Uterus (tissue), 3 donors: ENCODE measurements at regions not wholly inside any gene's neighbourhood (a gene's known extent, or its start where the extent isn't known, plus 50 kb on each side); places are given as distances from the start of the nearest gene placed in this dataset.

Experiments
- DNase-seq, 2 donors: peaks; one replicate each; pipeline ENCODE4 v3.0.0-alpha.2; 2019 to 2020
- H3K27ac ChIP-seq, 2 donors: fragments of 200-600 bp; sonication (generic); 1 replicate in 1 of 2; 2 replicates in 1 of 2; pipeline ENCODE4 v1.5.1; 2016 to 2018
- H3K27me3 ChIP-seq, 2 donors: fragments of 200-600 bp; sonication (generic); one replicate each; pipeline ENCODE4 v1.5.1; 2018 to 2019; ENCODE audit warnings: control low read depth in 1 of 2
- H3K36me3 ChIP-seq, 2 donors: fragments of 200-600 bp; sonication (generic); one replicate each; pipeline ENCODE4 v1.5.1; 2019; ENCODE audit warnings: control low read depth in 1 of 2
- H3K4me1 ChIP-seq, 2 donors: fragments of 200-600 bp; sonication (generic); one replicate each; pipeline ENCODE4 v1.5.1; 2018 to 2019; ENCODE audit warnings: control low read depth in 1 of 2
- H3K4me3 ChIP-seq, 2 donors: fragments of 200-600 bp; sonication (generic); 1 replicate in 1 of 2; 2 replicates in 1 of 2; pipeline ENCODE4 v1.5.1; 2018 to 2019; ENCODE audit warnings: mild to moderate bottlenecking in 1 of 2
- H3K9me3 ChIP-seq, 2 donors: fragments of 200-600 bp; sonication (generic); one replicate each; pipeline ENCODE4 v1.5.1; 2019; ENCODE audit warnings: control low read depth in 1 of 2
- POLR2A ChIP-seq, 2 donors: fragments of 450-650 bp; IDR thresholded peaks; one replicate each; pipeline ENCODE4 v1.6.1; 2016; ENCODE audit warnings: antibody characterized with exemption in 2 of 2, mild to moderate bottlenecking in 1 of 2, moderate library complexity in 1 of 2
- intact Hi-C: fragments of 100-400 bp; cut with DNase I; formaldehyde crosslinking; loops from one replicate; pipeline ENCODE4 v1.15.1; 2023; ENCODE audit warnings: low total_unique reads
- TF ChIP-seq, protein P1 (sequence below), 4 experiments: fragments of 200-600 bp in 2 of 4; fragments of 450-650 bp in 2 of 4; sonication (generic) in 2 of 4; IDR thresholded peaks; one replicate each; pipeline ENCODE4 v1.5.1; 2016 to 2019; ENCODE audit warnings: antibody characterized with exemption in 4 of 4, mild to moderate bottlenecking in 2 of 4, moderate library complexity in 1 of 4
- donor health status: DM: yes; HTN: yes; CAD: no.

DNA sequence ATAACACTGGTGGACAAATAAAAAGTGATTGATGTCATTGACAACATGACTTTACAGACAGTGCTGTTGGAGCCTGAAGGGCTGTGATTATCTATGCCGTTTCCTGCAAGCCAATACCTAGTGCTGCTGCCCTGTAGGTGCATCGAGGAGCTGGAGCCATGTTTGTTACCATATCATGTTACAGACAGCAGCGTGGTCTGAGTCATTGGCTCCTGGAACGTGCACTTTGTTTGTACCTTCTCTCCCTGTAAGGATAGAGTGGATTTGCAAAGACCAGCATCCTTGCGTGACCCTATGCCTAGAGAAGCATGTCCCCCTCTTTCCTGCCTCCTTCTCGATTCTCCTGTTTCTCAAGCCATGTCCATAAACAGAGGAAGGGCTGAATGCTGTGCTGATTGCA, 597.2 kb downstream of the TYW1 start:
- no peaks in the 10 kb centered on the region for H3K9me3 ChIP-seq
- intact Hi-C loops = no loop called here

DNA sequence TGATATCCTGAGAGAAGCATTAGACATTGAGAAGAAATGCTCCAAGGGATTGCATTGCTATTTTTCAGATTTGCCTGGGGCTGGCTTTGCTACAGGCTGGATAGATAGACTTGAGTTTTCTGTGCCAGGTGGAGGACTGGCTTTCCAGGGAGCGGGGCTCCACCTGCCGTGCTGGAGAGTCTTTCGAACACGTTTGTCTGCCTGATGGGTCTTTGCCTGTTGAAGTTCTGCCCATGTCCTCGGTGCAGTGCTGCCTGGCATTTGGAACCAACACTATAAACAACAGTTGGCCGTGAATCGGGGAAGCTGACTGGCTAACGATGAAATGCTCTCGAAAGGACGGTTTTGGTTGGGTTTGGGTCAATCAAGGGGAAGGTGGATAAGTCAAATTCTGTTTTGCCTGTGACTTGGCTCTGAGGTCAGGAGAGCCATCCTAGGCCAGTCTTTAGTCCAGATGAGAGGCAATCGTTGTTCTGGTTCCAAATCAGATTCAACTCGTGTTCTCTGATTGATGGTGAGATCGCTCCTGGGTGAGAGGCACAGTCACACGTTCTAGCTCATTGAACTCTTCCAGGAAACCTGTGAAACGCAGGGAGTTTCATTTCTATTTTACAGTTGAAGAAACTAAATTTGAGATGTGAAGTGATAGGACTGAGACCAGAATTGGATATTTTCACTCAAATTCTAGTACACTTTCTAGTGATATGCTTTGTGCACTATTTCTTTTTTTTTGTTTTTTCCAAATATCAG, 599.0 kb downstream of the TYW1 start:
- intact Hi-C loops = no loop called here
- DNase-seq = no peak
- H3K4me1 ChIP-seq = no peaks in the 10 kb centered on the region
- TF ChIP-seq, protein P1, sequence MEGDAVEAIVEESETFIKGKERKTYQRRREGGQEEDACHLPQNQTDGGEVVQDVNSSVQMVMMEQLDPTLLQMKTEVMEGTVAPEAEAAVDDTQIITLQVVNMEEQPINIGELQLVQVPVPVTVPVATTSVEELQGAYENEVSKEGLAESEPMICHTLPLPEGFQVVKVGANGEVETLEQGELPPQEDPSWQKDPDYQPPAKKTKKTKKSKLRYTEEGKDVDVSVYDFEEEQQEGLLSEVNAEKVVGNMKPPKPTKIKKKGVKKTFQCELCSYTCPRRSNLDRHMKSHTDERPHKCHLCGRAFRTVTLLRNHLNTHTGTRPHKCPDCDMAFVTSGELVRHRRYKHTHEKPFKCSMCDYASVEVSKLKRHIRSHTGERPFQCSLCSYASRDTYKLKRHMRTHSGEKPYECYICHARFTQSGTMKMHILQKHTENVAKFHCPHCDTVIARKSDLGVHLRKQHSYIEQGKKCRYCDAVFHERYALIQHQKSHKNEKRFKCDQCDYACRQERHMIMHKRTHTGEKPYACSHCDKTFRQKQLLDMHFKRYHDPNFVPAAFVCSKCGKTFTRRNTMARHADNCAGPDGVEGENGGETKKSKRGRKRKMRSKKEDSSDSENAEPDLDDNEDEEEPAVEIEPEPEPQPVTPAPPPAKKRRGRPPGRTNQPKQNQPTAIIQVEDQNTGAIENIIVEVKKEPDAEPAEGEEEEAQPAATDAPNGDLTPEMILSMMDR (IDR thresholded peaks at IDR 0.05) = no peak
- no peak for TF ChIP-seq POLR2A (IDR thresholded peaks at IDR 0.05)
- no peak overlapping the region for H3K4me3 ChIP-seq
- H3K27ac ChIP-seq = no peak overlapping the region
- H3K27me3 ChIP-seq = no peaks in the 10 kb centered on the region
- no peaks in the 10 kb centered on the region for H3K9me3 ChIP-seq
- H3K36me3 ChIP-seq = no peaks in the 10 kb centered on the region

More for the DNA sequence above, 597.2 kb downstream of the TYW1 start:
- Histone ChIP-seq H3K27ac (no peak overlapping the region), H3K4me3 (no peak overlapping the region), H3K4me1 (no peaks in the 10 kb centered on the region), H3K36me3 (no peaks in the 10 kb centered on the region), H3K27me3 (no peaks in the 10 kb centered on the region)
- TF ChIP-seq, protein P1 (IDR thresholded peaks at IDR 0.05) = no peak
- TF ChIP-seq POLR2A (IDR thresholded peaks at IDR 0.05) = no peak
- no peak for DNase-seq

DNA sequence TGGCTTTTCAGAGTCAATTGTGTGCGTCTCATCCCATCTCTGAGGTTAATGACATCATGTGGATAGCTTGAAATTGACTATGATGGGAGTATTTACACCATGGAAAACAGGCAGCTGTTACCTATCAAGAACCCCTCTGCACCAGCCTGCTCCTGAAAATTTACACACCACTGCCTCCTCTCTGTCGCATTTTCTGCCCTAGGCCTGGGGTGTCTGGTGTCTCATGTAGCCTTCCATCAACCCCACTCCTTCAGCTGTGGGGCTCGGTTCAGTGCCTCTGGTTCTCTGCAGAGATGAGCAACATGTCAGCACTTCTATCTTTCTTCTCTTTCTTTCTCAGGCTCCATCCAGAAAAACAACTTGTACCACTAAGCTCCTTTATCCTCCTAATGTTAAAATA, 600.5 kb downstream of the TYW1 start:
- no peaks in the 10 kb centered on the region for H3K4me1 ChIP-seq
- intact Hi-C loops = no loop called here
- TF ChIP-seq POLR2A (IDR thresholded peaks at IDR 0.05) = no peak
- TF ChIP-seq, protein P1 (IDR thresholded peaks at IDR 0.05) = no peak

DNA sequence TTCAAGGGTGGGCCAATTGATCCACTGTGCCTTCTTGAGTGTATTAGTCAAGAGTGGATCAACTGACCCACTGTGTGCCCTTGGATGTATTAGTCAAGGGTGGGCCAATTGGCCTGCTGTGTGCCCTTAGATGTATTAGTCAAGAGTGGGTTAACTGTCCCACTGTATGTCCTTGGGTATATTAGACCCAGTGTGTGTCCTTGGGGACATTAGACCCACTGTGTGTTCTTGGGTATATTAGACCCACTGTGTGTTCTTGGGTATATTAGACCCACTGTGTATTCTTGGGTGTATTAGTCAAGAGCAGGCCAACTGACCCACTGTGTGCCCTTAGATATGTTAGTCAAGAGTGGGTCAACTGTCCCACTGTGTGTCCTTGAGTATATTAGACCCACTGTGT, 601.8 kb downstream of the TYW1 start:
- Histone ChIP-seq H3K36me3 (no peaks in the 10 kb centered on the region), H3K4me1 (no peaks in the 10 kb centered on the region), H3K4me3 (no peak overlapping the region), H3K27me3 (no peaks in the 10 kb centered on the region), H3K9me3 (no peaks in the 10 kb centered on the region), H3K27ac (no peak overlapping the region)
- DNase-seq = no peak
- intact Hi-C loops = no loop called here
- TF ChIP-seq, protein P1 (IDR thresholded peaks at IDR 0.05) = no peak

More for the DNA sequence above, 600.5 kb downstream of the TYW1 start:
- no peaks in the 10 kb centered on the region for H3K27me3 ChIP-seq
- no peak overlapping the region for H3K27ac ChIP-seq
- H3K36me3 ChIP-seq = no peaks in the 10 kb centered on the region
- no peak overlapping the region for H3K4me3 ChIP-seq
- no peak for DNase-seq
- no peaks in the 10 kb centered on the region for H3K9me3 ChIP-seq

DNA sequence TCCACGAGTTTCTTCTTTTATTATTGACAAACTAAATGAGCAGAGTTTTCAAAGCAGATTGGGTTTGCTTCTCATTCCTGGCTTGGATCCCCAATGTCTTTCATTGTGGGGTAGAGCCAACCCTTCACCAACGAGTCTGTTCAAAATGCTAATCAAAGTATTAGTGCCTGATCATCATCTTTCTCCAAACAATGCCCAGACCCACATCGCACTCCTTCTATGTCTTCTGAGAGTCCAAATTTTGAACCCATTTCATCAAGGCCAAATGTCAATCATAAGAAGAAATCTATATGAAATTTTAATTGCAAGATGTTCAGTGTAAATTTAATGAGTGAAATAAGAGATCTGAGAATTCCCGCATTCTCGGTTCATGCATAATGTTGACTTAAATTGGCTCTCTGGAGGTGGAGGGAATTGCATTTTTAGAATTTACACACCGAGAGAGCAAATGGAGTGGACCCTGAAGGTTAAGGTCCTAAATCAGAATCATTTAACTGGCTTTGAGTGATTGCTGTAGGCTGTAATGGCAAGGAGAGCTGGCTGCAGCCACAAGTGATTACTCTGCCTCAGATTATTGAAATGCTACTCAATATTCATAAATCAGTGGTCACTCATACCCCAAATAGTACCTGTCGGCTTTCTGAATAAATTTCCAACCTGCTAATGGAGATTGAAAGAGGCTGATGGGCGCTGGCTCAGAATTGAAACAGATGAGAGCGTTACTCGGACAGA, 602.9 kb downstream of the TYW1 start:
- intact Hi-C loops = no loop called here

More for the DNA sequence above, 602.9 kb downstream of the TYW1 start:
- Histone ChIP-seq H3K9me3 (no peaks in the 10 kb centered on the region), H3K36me3 (no peaks in the 10 kb centered on the region), H3K4me3 (no peak overlapping the region), H3K27me3 (no peaks in the 10 kb centered on the region), H3K4me1 (no peaks in the 10 kb centered on the region), H3K27ac (no peak overlapping the region)
- no peak for DNase-seq
- TF ChIP-seq, protein P1 (IDR thresholded peaks at IDR 0.05) = no peak
- TF ChIP-seq POLR2A (IDR thresholded peaks at IDR 0.05) = no peak
